Mesenchymal stem cell (in vitro differentiated cells and primary cell): ENCODE measurements at regions not wholly inside any gene's neighbourhood (a gene's known extent, or its start where the extent isn't known, plus 50 kb on each side); places are given as distances from the start of the nearest gene placed in this dataset.

ENCODE experiments used
- DNase-seq: peaks from one replicate; pipeline ENCODE4 v3.0.0-alpha.2; 2013
- H2AFZ ChIP-seq: one replicate; pipeline ENCODE4 v1.6.1; 2013; ENCODE audit warnings: low read depth, mild to moderate bottlenecking, control low read depth, inconsistent platforms, low read length, moderate library complexity
- H2AK5ac ChIP-seq: 2 replicates; pipeline ENCODE4 v1.6.1; 2013; ENCODE audit warnings: low read length, moderate library complexity, mild to moderate bottlenecking, inconsistent platforms; ENCODE audit not compliant: severe bottlenecking
- H2BK120ac ChIP-seq: one replicate; pipeline ENCODE4 v1.6.1; 2013; ENCODE audit warnings: low read depth, mild to moderate bottlenecking, inconsistent platforms, low read length, moderate library complexity
- H2BK12ac ChIP-seq, 2 experiments: one replicate each; pipeline ENCODE4 v1.6.1; 2013; ENCODE audit warnings: inconsistent platforms in 2 of 2, low read length in 2 of 2, mild to moderate bottlenecking in 2 of 2, moderate library complexity in 2 of 2, control low read depth in 1 of 2
- H2BK15ac ChIP-seq: one replicate; pipeline ENCODE4 v1.6.1; 2013; ENCODE audit warnings: mild to moderate bottlenecking, low read depth, inconsistent platforms; ENCODE audit not compliant: poor library complexity, severe bottlenecking
- H2BK5ac ChIP-seq: 2 replicates; pipeline ENCODE4 v1.6.1; 2013; ENCODE audit warnings: low read depth, mild to moderate bottlenecking, low read length, control low read depth, inconsistent platforms; ENCODE audit not compliant: poor library complexity, severe bottlenecking
- H3K14ac ChIP-seq, 2 experiments: one replicate each; pipeline ENCODE4 v1.6.1; 2013; ENCODE audit warnings: inconsistent platforms in 2 of 2, low read length in 2 of 2, control low read depth in 1 of 2, mild to moderate bottlenecking in 1 of 2, moderate library complexity in 1 of 2
- H3K18ac ChIP-seq, 2 experiments: one replicate each; pipeline ENCODE4 v1.6.1; 2013; ENCODE audit warnings: inconsistent platforms in 2 of 2, low read length in 2 of 2, control low read depth in 1 of 2, low read depth in 1 of 2, mild to moderate bottlenecking in 1 of 2
- H3K23ac ChIP-seq, 2 experiments: one replicate each; pipeline ENCODE4 v1.6.1; 2013; ENCODE audit warnings: inconsistent platforms in 2 of 2, low read length in 2 of 2, mild to moderate bottlenecking in 2 of 2, moderate library complexity in 2 of 2, control low read depth in 1 of 2
- H3K27ac ChIP-seq: 2 replicates; pipeline ENCODE4 v1.5.1; 2013; ENCODE audit warnings: mild to moderate bottlenecking, moderate library complexity, low read length, control low read depth, inconsistent platforms; ENCODE audit not compliant: poor library complexity, severe bottlenecking
- H3K27me3 ChIP-seq, 2 experiments: 2 replicates each; pipeline versions ENCODE4 v1.6.1 to v1.7.0; 2013; ENCODE audit warnings: low read length in 2 of 2, mild to moderate bottlenecking in 2 of 2, moderate library complexity in 2 of 2, control low read depth in 1 of 2, inconsistent platforms in 1 of 2; ENCODE audit not compliant: control insufficient read depth in 1 of 2, insufficient read depth in 1 of 2
- H3K36me3 ChIP-seq, 2 experiments: 2 replicates each; pipeline versions ENCODE4 v1.6.1 to v1.7.0; 2013; ENCODE audit warnings: low read length in 2 of 2, control low read depth in 1 of 2, inconsistent platforms in 1 of 2, low read depth in 1 of 2, mild to moderate bottlenecking in 1 of 2; ENCODE audit not compliant: insufficient read depth in 2 of 2, control insufficient read depth in 1 of 2
- H3K4ac ChIP-seq, 2 experiments: one replicate each; pipeline ENCODE4 v1.6.1; 2013; ENCODE audit warnings: inconsistent platforms in 2 of 2, low read length in 2 of 2, mild to moderate bottlenecking in 2 of 2, moderate library complexity in 2 of 2, control low read depth in 1 of 2, low read depth in 1 of 2
- H3K4me1 ChIP-seq: 2 replicates; pipeline ENCODE4 v1.6.1; 2013; ENCODE audit warnings: low read depth, low read length, control low read depth; ENCODE audit not compliant: control insufficient read depth, insufficient read depth
- H3K4me2 ChIP-seq: 2 replicates; pipeline ENCODE4 v1.6.1; 2013; ENCODE audit warnings: low read length, mild to moderate bottlenecking, inconsistent platforms; ENCODE audit not compliant: poor library complexity, severe bottlenecking
- H3K4me3 ChIP-seq, 2 experiments: 2 replicates each; pipeline versions ENCODE4 v1.5.1 to v1.7.0; 2013; ENCODE audit warnings: low read length in 2 of 2, mild to moderate bottlenecking in 2 of 2, control low read depth in 1 of 2, low read depth in 1 of 2; ENCODE audit not compliant: insufficient read depth in 1 of 2
- H3K79me1 ChIP-seq: replicated peaks from 2 replicates; pipeline ENCODE4 v1.6.1; 2013; ENCODE audit warnings: mild to moderate bottlenecking, control low read depth, low read length, inconsistent platforms; ENCODE audit not compliant: poor library complexity, severe bottlenecking
- H3K9ac ChIP-seq: 2 replicates; pipeline ENCODE4 v1.7.0; 2013; ENCODE audit warnings: mild to moderate bottlenecking, low read length, moderate library complexity
- H3K9me3 ChIP-seq: 2 replicates; pipeline ENCODE4 v1.7.0; 2013; ENCODE audit warnings: mild to moderate bottlenecking, low read length; ENCODE audit not compliant: control insufficient read depth
- H4K8ac ChIP-seq: one replicate; pipeline ENCODE4 v1.6.1; 2013; ENCODE audit warnings: inconsistent platforms, mild to moderate bottlenecking, low read length, moderate library complexity
- H4K91ac ChIP-seq: one replicate; pipeline ENCODE4 v1.6.1; 2013; ENCODE audit warnings: mild to moderate bottlenecking, low read length, inconsistent platforms
- WGBS: methylation state at CpG from one replicate; pipeline ENCODE4 v1.1.7; 2013; ENCODE audit warnings: mixed read lengths; 5-methylcytosine and 5-hydroxymethylcytosine counted together

GRCh38 chr6:44626616-44627015 is 239.1 kb downstream of the CDC5L start:
- WGBS: 93% methylated on average over 9 of the region's 9 CpGs
- H2BK120ac ChIP-seq: no peak overlapping the region

GRCh38 chr6:44627091-44627882 is 239.8 kb downstream of the CDC5L start:
- no peak overlapping the region for H2AK5ac ChIP-seq
- no peak overlapping the region for H2BK5ac ChIP-seq
- peaks cover 0 to 29% of the 10 kb centered on the region in 2 experiments for H3K27me3 ChIP-seq
- no peak overlapping the region for H2BK15ac ChIP-seq
- no peaks in the 10 kb centered on the region for H3K9me3 ChIP-seq
- no peak overlapping the region for H4K91ac ChIP-seq
- no peak overlapping the region for H3K4me2 ChIP-seq
- H3K14ac ChIP-seq: no peak overlapping the region
- no peak for DNase-seq
- no peaks in the 10 kb centered on the region for H3K36me3 ChIP-seq
- no peak overlapping the region for H3K4me3 ChIP-seq
- H3K23ac ChIP-seq: no peak overlapping the region
- no peak overlapping the region for H4K8ac ChIP-seq
- no peak overlapping the region for H2BK120ac ChIP-seq
- peaks cover 14% of the 10 kb centered on the region for H3K4me1 ChIP-seq
- H3K18ac ChIP-seq: no peak overlapping the region
- H2BK12ac ChIP-seq: no peak overlapping the region
- no peak overlapping the region for H3K4ac ChIP-seq
- H2AFZ ChIP-seq: no peak overlapping the region
- no peak overlapping the region for H3K9ac ChIP-seq
- 78% methylated on average over 17 of the region's 23 CpGs for WGBS
- H3K27ac ChIP-seq: no peak overlapping the region
- H3K79me1 ChIP-seq: no peaks in the 10 kb centered on the region

More at GRCh38 chr6:44626616-44627015, 239.1 kb downstream of the CDC5L start:
- no peak overlapping the region for H3K27ac ChIP-seq
- H3K27me3 ChIP-seq: peaks cover 0 to 29% of the 10 kb centered on the region in 2 experiments
- H4K91ac ChIP-seq: no peak overlapping the region
- no peak overlapping the region for H2AK5ac ChIP-seq
- H4K8ac ChIP-seq: no peak overlapping the region
- H3K9me3 ChIP-seq: no peaks in the 10 kb centered on the region
- no peak overlapping the region for H3K14ac ChIP-seq
- peaks cover 14% of the 10 kb centered on the region for H3K4me1 ChIP-seq
- no peak for DNase-seq
- no peak overlapping the region for H3K4me3 ChIP-seq
- H3K18ac ChIP-seq: no peak overlapping the region
- no peak overlapping the region for H2BK15ac ChIP-seq
- no peaks in the 10 kb centered on the region for H3K36me3 ChIP-seq
- H3K4ac ChIP-seq: no peak overlapping the region
- no peak overlapping the region for H2BK5ac ChIP-seq
- no peaks in the 10 kb centered on the region for H3K79me1 ChIP-seq
- no peak overlapping the region for H3K9ac ChIP-seq
- no peak overlapping the region for H2BK12ac ChIP-seq
- H3K23ac ChIP-seq: no peak overlapping the region
- H3K4me2 ChIP-seq: no peak overlapping the region
- H2AFZ ChIP-seq: no peak overlapping the region

- 62% methylated on average over 5 of the region's 7 CpGs for WGBS
- no peak overlapping the region for H2AFZ ChIP-seq
Observed at GRCh38 chr6:44627883-44628271, 240.4 kb downstream of the CDC5L start.

GRCh38 chr6:44628347-44628746 is 240.8 kb downstream of the CDC5L start:
- H2BK12ac ChIP-seq: no peak overlapping the region
- no peak overlapping the region for H3K23ac ChIP-seq
- 73% methylated on average over 3 of the region's 3 CpGs for WGBS
- no peak overlapping the region for H3K18ac ChIP-seq
- no peak overlapping the region for H3K4ac ChIP-seq
- H2AFZ ChIP-seq: no peak overlapping the region
- no peak overlapping the region for H2BK15ac ChIP-seq
- no peak overlapping the region for H2AK5ac ChIP-seq
- H3K36me3 ChIP-seq: no peaks in the 10 kb centered on the region
- H3K9ac ChIP-seq: no peak overlapping the region
- no peak overlapping the region for H3K4me3 ChIP-seq
- H3K14ac ChIP-seq: no peak overlapping the region
- no peaks in the 10 kb centered on the region for H3K79me1 ChIP-seq
- H3K4me1 ChIP-seq: peaks cover 14% of the 10 kb centered on the region
- H4K8ac ChIP-seq: no peak overlapping the region
- no peak overlapping the region for H3K4me2 ChIP-seq
- no peak overlapping the region for H3K27ac ChIP-seq
- DNase-seq: no peak
- no peaks in the 10 kb centered on the region for H3K9me3 ChIP-seq
- H3K27me3 ChIP-seq: peaks cover 0 to 29% of the 10 kb centered on the region in 2 experiments
- H2BK120ac ChIP-seq: no peak overlapping the region
- H2BK5ac ChIP-seq: no peak overlapping the region
- no peak overlapping the region for H4K91ac ChIP-seq

More at GRCh38 chr6:44627883-44628271, 240.4 kb downstream of the CDC5L start:
- Histone ChIP-seq H2BK5ac (no peak overlapping the region), H3K23ac (no peak overlapping the region), H3K4ac (no peak overlapping the region), H2AK5ac (no peak overlapping the region), H3K4me3 (no peak overlapping the region), H3K27me3 (peaks cover 0 to 29% of the 10 kb centered on the region in 2 experiments), H2BK120ac (no peak overlapping the region), H4K91ac (no peak overlapping the region), H3K27ac (no peak overlapping the region), H3K18ac (no peak overlapping the region), H4K8ac (no peak overlapping the region), H3K79me1 (no peaks in the 10 kb centered on the region), H3K36me3 (no peaks in the 10 kb centered on the region), H3K9ac (no peak overlapping the region), H3K9me3 (no peaks in the 10 kb centered on the region), H2BK15ac (no peak overlapping the region), H2BK12ac (no peak overlapping the region), H3K4me1 (peaks cover 14% of the 10 kb centered on the region), H3K4me2 (no peak overlapping the region), H3K14ac (no peak overlapping the region)
- DNase-seq: no peak
